ENCODE measurements at regions not wholly inside any gene's neighbourhood (a gene's known extent, or its start where the extent isn't known, plus 50 kb on each side); places are given as distances from the start of the nearest gene placed in this dataset.
A peak's percentile ranks its signal among the peaks of the same experiment; 100 is the strongest.

- ATAC-seq (ENCODE audit: low read depth) (peak; percentile 85), DNase-seq (peak; percentile 85)
- Mint-ChIP-seq H3K4me1 (peaks cover 78% of the 10 kb centered on the region), H3K27ac (peak overlapping the region; percentile 99), H3K9me3 (ENCODE audit: insufficient read depth) (no peaks in the 10 kb centered on the region), H3K27me3 (no peaks in the 10 kb centered on the region), H3K4me3 (peak overlapping the region; percentile 76)
- H3K9ac ChIP-seq (ENCODE audit: low read length): peak overlapping the region; percentile 50
- ChIA-PET CTCF (interaction anchor here (0.6 to 3.7 kb wide), 13 partner anchors 18 to 195 kb away, joined by 3 to 21 read pairs (median 4); partner anchors contain the start of gene HLX), POLR2A (interaction anchor here (0.6 to 1.6 kb wide), 5 partner anchors 12 to 191 kb away, joined by 3 to 9 read pairs (median 8); partner anchors contain the start of gene HLX)
- no peaks in the 10 kb centered on the region for H3K79me2 ChIP-seq (ENCODE audit: control insufficient read depth, insufficient read depth, low read length)
- peak overlapping the region; percentile 80 to 87 for H3K27ac ChIP-seq (ENCODE audit: low read length in 2 of 2)
- no peaks in the 10 kb centered on the region for H3K36me3 ChIP-seq (replicated peaks in 1 of 2; ENCODE audit: control extremely low read depth in 1 of 2, control insufficient read depth in 1 of 2, extremely low read depth in 1 of 2, insufficient read depth in 2 of 2, low read length in 1 of 2)
- H3K27me3 ChIP-seq (replicated peaks in 1 of 4; ENCODE audit: control extremely low read depth in 1 of 4, control insufficient read depth in 3 of 4, insufficient read depth in 4 of 4, low read length in 3 of 4): no peaks in the 10 kb centered on the region
- peak overlapping the region; percentile 71 for H3K4me2 ChIP-seq (replicated peaks; ENCODE audit: low read depth, low read length, poor library complexity, severe bottlenecking)
- H2AFZ ChIP-seq (ENCODE audit: insufficient read depth, low read depth, low read length, poor library complexity, severe bottlenecking): peak overlapping the region; percentile 3
- H3K4me3 ChIP-seq (ENCODE audit: control extremely low read depth in 1 of 5, extremely low read depth in 1 of 5, insufficient read depth in 1 of 5, low read depth in 2 of 5, low read length in 4 of 5): peak overlapping the region in 4 of 5 experiments; percentile 13 to 46 (median 28)
- intact Hi-C loops (cut with micrococcal nuclease): loop anchor here (1.0 kb wide), 5 partner anchors 23 to 190 kb away; partner anchors contain the start of gene HLX
- WGBS (ENCODE audit: insufficient coverage): 0% methylated on average over 1 of the region's 5 CpGs
- no peaks in the 10 kb centered on the region for H4K20me1 ChIP-seq (ENCODE audit: control insufficient read depth, insufficient read depth, low read length, poor library complexity, severe bottlenecking)
- TF ChIP-seq CTCF (IDR thresholded peaks at IDR 0.05): no peak
- no peak for TF ChIP-seq EZH2 (IDR thresholded peaks at IDR 0.05; ENCODE audit: borderline replicate concordance, insufficient read depth, low read depth, low read length, poor library complexity, severe bottlenecking)
- peaks cover 0 to 5% (median 5%) of the 10 kb centered on the region in 3 donors for H3K9me3 ChIP-seq (ENCODE audit: control extremely low read depth in 1 of 3, control insufficient read depth in 2 of 3, insufficient read depth in 1 of 3, low read length in 2 of 3)
- peaks cover 68 to 75% of the 10 kb centered on the region in 2 donors for H3K4me1 ChIP-seq (ENCODE audit: control insufficient read depth in 2 of 2, insufficient read depth in 2 of 2, low read length in 2 of 2)
These were observed 190.1 kb downstream of the HLX start for GRCh38 chr1:221069178-221069903.

DNA sequence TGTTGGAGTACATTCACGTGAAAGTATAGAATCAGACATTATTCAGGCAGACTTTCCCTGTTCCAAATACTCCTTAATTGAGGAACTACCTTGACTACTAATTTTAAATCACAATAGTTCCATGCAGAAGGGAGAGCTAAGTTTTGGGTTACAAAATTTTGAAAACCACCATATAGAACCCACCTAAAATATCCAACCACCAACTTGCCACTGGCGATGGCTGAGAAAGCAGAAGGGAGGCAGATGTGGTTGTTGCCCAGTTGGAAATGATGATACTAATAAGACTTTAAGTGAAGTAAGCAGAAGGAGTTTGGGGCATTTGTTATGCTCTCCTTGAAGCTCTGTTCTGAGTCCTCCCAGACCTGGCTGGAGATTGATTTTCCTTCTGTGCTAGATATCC is 190.7 kb downstream of the HLX start:
- Histone ChIP-seq H3K4me2 (replicated peaks; ENCODE audit: low read depth, low read length, poor library complexity, severe bottlenecking) (peak overlapping the region; percentile 71), H3K4me3 (ENCODE audit: control extremely low read depth in 1 of 5, extremely low read depth in 1 of 5, insufficient read depth in 1 of 5, low read depth in 2 of 5, low read length in 4 of 5) (peak overlapping the region in 1 of 5 experiments; percentile 46), H3K9ac (ENCODE audit: low read length) (peak overlapping the region; percentile 50), H4K20me1 (ENCODE audit: control insufficient read depth, insufficient read depth, low read length, poor library complexity, severe bottlenecking) (no peaks in the 10 kb centered on the region), H3K4me1 (ENCODE audit: control insufficient read depth in 2 of 2, insufficient read depth in 2 of 2, low read length in 2 of 2) (peaks cover 75 to 81% of the 10 kb centered on the region in 2 donors), H3K9me3 (ENCODE audit: control extremely low read depth in 1 of 3, control insufficient read depth in 2 of 3, insufficient read depth in 1 of 3, low read length in 2 of 3) (peaks cover 0 to 5% (median 5%) of the 10 kb centered on the region in 3 donors), H3K27ac (ENCODE audit: low read length in 2 of 2) (peak overlapping the region; percentile 80 to 87), H3K79me2 (ENCODE audit: control insufficient read depth, insufficient read depth, low read length) (no peaks in the 10 kb centered on the region), H2AFZ (ENCODE audit: insufficient read depth, low read depth, low read length, poor library complexity, severe bottlenecking) (peak overlapping the region; percentile 3), H3K27me3 (replicated peaks in 1 of 4; ENCODE audit: control extremely low read depth in 1 of 4, control insufficient read depth in 3 of 4, insufficient read depth in 4 of 4, low read length in 3 of 4) (no peaks in the 10 kb centered on the region), H3K36me3 (replicated peaks in 1 of 2; ENCODE audit: control extremely low read depth in 1 of 2, control insufficient read depth in 1 of 2, extremely low read depth in 1 of 2, insufficient read depth in 2 of 2, low read length in 1 of 2) (no peaks in the 10 kb centered on the region)
- no peak for ATAC-seq (ENCODE audit: low read depth)
- no peak for DNase-seq
- no peaks in the 10 kb centered on the region for H3K9me3 Mint-ChIP-seq (ENCODE audit: insufficient read depth)
- TF ChIP-seq EZH2 (IDR thresholded peaks at IDR 0.05; ENCODE audit: borderline replicate concordance, insufficient read depth, low read depth, low read length, poor library complexity, severe bottlenecking): no peak
- no peak for TF ChIP-seq CTCF (IDR thresholded peaks at IDR 0.05)
- intact Hi-C loops (cut with micrococcal nuclease): loop anchor here (1.0 kb wide), 5 partner anchors 24 to 191 kb away; partner anchors contain the start of gene HLX
- H3K27me3 Mint-ChIP-seq: no peaks in the 10 kb centered on the region
- CTCF ChIA-PET: interaction anchor here (1.2 to 3.7 kb wide), 6 partner anchors 23 to 191 kb away, joined by 3 to 21 read pairs (median 8); partner anchors contain the start of gene HLX
- WGBS (ENCODE audit: insufficient coverage): no CpG with 5 or more reads among the region's 2 CpGs
- POLR2A ChIA-PET: interaction anchor here (0.6 to 1.6 kb wide), 5 partner anchors 12 to 1023 kb away, joined by 3 to 9 read pairs (median 8); partner anchors contain the start of gene HLX
- H3K4me1 Mint-ChIP-seq: peaks cover 84% of the 10 kb centered on the region
- peak overlapping the region; percentile 76 for H3K4me3 Mint-ChIP-seq
- H3K27ac Mint-ChIP-seq: peak overlapping the region; percentile 99

Data from B cell (primary cell).